A549 (cell line): ENCODE measurements at regions not wholly inside any gene's neighbourhood (a gene's known extent, or its start where the extent isn't known, plus 50 kb on each side); places are given as distances from the start of the nearest gene placed in this dataset.

ENCODE experiments used
- ATAC-seq, 2 experiments: fragments of 200-7000 bp in 1 of 2; fragments of >200 bp in 1 of 2; cut with Nextera tagmentation in 1 of 2; cut with Tn5 transposase in 1 of 2; 3 replicates each; pipeline versions ENCODE4 v1.8.0 to v1.9.1; 2018 to 2020; ENCODE audit warnings: mild to moderate bottlenecking in 1 of 2, moderate library complexity in 1 of 2
- CTCF ChIA-PET: fragments of 300-600 bp; sonication (Branson Sonifier 250); formaldehyde crosslinking; extraction: SDS; loops from one replicate; lab custom pipeline; 2021; ENCODE audit warnings: antibody characterized with exemption, inconsistent platforms; lab: Yijun Ruan, JAX
- POLR2A ChIA-PET: fragments of 350-600 bp; formaldehyde crosslinking; extraction: SDS; loops from one replicate; lab custom pipeline; 2021; ENCODE audit warnings: antibody characterized with exemption, inconsistent platforms; lab: Yijun Ruan, JAX
- DNase-seq, 2 experiments: peaks; one replicate each; pipeline versions ENCODE4 v3.0.0 to v3.0.0-alpha.2; 2011 to 2016; ENCODE audit warnings: low read depth in 1 of 2, low spot score in 1 of 2
- FAIRE-seq: peaks from 2 replicates; lab custom pipeline; 2011; peaks lifted over from hg19 to GRCh38; lab: Jason Lieb, UNC
- H3K27ac ChIP-seq, 2 experiments: fragments of >200 bp; sonication (Bioruptor Twin); formaldehyde crosslinking; 3 replicates each; pipeline ENCODE4 v1.5.1; 2016 to 2017
- H3K4me1 ChIP-seq: fragments of >200 bp; sonication (Bioruptor Twin); formaldehyde crosslinking; 3 replicates; pipeline ENCODE4 v1.6.1; 2016
- H3K4me2 ChIP-seq: fragments of >200 bp; sonication (Bioruptor Twin); formaldehyde crosslinking; 3 replicates; pipeline ENCODE4 v1.6.1; 2016
- H3K4me3 ChIP-seq: fragments of >200 bp; sonication (Bioruptor Twin); formaldehyde crosslinking; 3 replicates; pipeline ENCODE4 v1.5.1; 2016
- H3K9me3 ChIP-seq: fragments of >200 bp; sonication (Bioruptor Twin); formaldehyde crosslinking; 3 replicates; pipeline ENCODE4 v1.6.1; 2016
- CHD2 ChIP-seq: fragments of 150-350 bp; IDR thresholded peaks from 2 replicates; pipeline ENCODE4 v1.6.1; 2014; ENCODE audit warnings: low read length; ENCODE audit not compliant: partially characterized antibody
- EHF ChIP-seq: fragments of 250-450 bp; sonication (Bioruptor Pico); IDR thresholded peaks from 2 replicates; pipeline ENCODE4 v1.5.0; 2020; ENCODE audit warnings: mild to moderate bottlenecking
- EHMT2 ChIP-seq: fragments of 200-600 bp; sonication (generic); IDR thresholded peaks from 2 replicates; pipeline ENCODE4 v1.6.1; 2016; ENCODE audit warnings: antibody characterized with exemption, low read depth, mild to moderate bottlenecking, moderate library complexity
- FOSB ChIP-seq: fragments of 250-450 bp; sonication (Bioruptor Pico); IDR thresholded peaks from 2 replicates; pipeline ENCODE4 v1.5.0; 2020; ENCODE audit warnings: mild to moderate bottlenecking, moderate library complexity
- FOSL2 ChIP-seq, 2 experiments: fragments of 450-650 bp in 1 of 2; fragments of >200 bp in 1 of 2; sonication (Bioruptor Twin) in 1 of 2; formaldehyde crosslinking; IDR thresholded peaks; 2 replicates each; pipeline versions ENCODE4 v1.5.0 to v1.6.1; 2016 to 2020; ENCODE audit warnings: mild to moderate bottlenecking in 1 of 2, moderate library complexity in 1 of 2
- FOXS1 ChIP-seq: fragments of 250-450 bp; sonication (Bioruptor Pico); IDR thresholded peaks from 2 replicates; pipeline ENCODE4 v1.5.0; 2020; ENCODE audit warnings: mild to moderate bottlenecking, moderate library complexity
- GATA3 ChIP-seq: IDR thresholded peaks from 2 replicates; pipeline ENCODE4 v1.6.1; 2012; ENCODE audit warnings: borderline replicate concordance
- KDM1A ChIP-seq: fragments of 200-600 bp; sonication (generic); IDR thresholded peaks from 2 replicates; pipeline ENCODE4 v1.6.1; 2016; ENCODE audit warnings: low read depth, mild to moderate bottlenecking
- NFE2L2 ChIP-seq: fragments of 150-350 bp; conservative IDR thresholded peaks from 2 replicates; pipeline ENCODE4 v1.6.1; 2014; ENCODE audit warnings: low read length
- NR3C1 ChIP-seq: fragments of >200 bp; sonication (Bioruptor Twin); formaldehyde crosslinking; IDR thresholded peaks from 3 replicates; pipeline ENCODE4 v1.6.1; 2017
- PBX3 ChIP-seq: IDR thresholded peaks from 2 replicates; pipeline ENCODE4 v1.6.1; 2012
- REST ChIP-seq: fragments of 200-600 bp; sonication (generic); IDR thresholded peaks from 2 replicates; pipeline ENCODE4 v1.6.1; 2016; ENCODE audit warnings: antibody characterized with exemption, mild to moderate bottlenecking, moderate library complexity
- TFCP2L1 ChIP-seq: fragments of 250-450 bp; sonication (Bioruptor Pico); IDR thresholded peaks from 2 replicates; pipeline ENCODE4 v1.5.0; 2021; ENCODE audit warnings: mild to moderate bottlenecking
- TP53 ChIP-seq: fragments of 250-450 bp; sonication (Bioruptor Pico); IDR thresholded peaks from 2 replicates; pipeline ENCODE4 v1.5.0; 2021; ENCODE audit warnings: mild to moderate bottlenecking, moderate library complexity
- ZFP36 ChIP-seq: fragments of 450-650 bp; IDR thresholded peaks from 2 replicates; pipeline ENCODE4 v1.6.1; 2014; ENCODE audit warnings: borderline replicate concordance; ENCODE audit not compliant: partially characterized antibody
- ZSCAN20 ChIP-seq: fragments of 250-450 bp; sonication (Bioruptor Pico); IDR thresholded peaks from 2 replicates; pipeline ENCODE4 v1.8.0; 2022; ENCODE audit warnings: mild to moderate bottlenecking, moderate library complexity
- WGBS: methylation state at CpG from one replicate; pipeline ENCODE4 v1.1.6; 2017; ENCODE audit errors: missing lambda C conversion rate; 5-methylcytosine and 5-hydroxymethylcytosine counted together
- TF ChIP-seq, protein P1 (sequence below): fragments of 150-350 bp; IDR thresholded peaks from 2 replicates; pipeline ENCODE4 v1.6.1; 2014; ENCODE audit warnings: low read depth, mild to moderate bottlenecking, low read length
- TF ChIP-seq, protein P2 (sequence below): fragments of 250-450 bp; sonication (Bioruptor Pico); IDR thresholded peaks from 2 replicates; pipeline ENCODE4 v1.5.0; 2021; ENCODE audit warnings: mild to moderate bottlenecking, moderate library complexity, borderline replicate concordance

- DNase-seq (no peak), ATAC-seq (no peak), FAIRE-seq (no peak)
- WGBS: 7% methylated on average over 7 of the region's 7 CpGs
- TF ChIP-seq EHF (no peak), FOSL2 (IDR thresholded peaks at IDR 0.05) (no peak), FOSL2 (CRISPR knock-in tag; IDR thresholded peaks at IDR 0.05) (no peak), NFE2L2 (no peak), FOXS1 (CRISPR knock-in tag) (no peak), ZSCAN20 (CRISPR knock-in tag) (no peak), TFCP2L1 (CRISPR knock-in tag) (no peak), EHMT2 (no peak), CHD2 (no peak), NR3C1 (no peak), ZFP36 (no peak), REST (no peak), KDM1A (no peak), TP53 (CRISPR knock-in tag) (no peak), PBX3 (no peak), GATA3 (no peak)
- TF ChIP-seq, protein P1, sequence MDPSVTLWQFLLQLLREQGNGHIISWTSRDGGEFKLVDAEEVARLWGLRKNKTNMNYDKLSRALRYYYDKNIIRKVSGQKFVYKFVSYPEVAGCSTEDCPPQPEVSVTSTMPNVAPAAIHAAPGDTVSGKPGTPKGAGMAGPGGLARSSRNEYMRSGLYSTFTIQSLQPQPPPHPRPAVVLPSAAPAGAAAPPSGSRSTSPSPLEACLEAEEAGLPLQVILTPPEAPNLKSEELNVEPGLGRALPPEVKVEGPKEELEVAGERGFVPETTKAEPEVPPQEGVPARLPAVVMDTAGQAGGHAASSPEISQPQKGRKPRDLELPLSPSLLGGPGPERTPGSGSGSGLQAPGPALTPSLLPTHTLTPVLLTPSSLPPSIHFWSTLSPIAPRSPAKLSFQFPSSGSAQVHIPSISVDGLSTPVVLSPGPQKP: no peak
- TF ChIP-seq, protein P2, sequence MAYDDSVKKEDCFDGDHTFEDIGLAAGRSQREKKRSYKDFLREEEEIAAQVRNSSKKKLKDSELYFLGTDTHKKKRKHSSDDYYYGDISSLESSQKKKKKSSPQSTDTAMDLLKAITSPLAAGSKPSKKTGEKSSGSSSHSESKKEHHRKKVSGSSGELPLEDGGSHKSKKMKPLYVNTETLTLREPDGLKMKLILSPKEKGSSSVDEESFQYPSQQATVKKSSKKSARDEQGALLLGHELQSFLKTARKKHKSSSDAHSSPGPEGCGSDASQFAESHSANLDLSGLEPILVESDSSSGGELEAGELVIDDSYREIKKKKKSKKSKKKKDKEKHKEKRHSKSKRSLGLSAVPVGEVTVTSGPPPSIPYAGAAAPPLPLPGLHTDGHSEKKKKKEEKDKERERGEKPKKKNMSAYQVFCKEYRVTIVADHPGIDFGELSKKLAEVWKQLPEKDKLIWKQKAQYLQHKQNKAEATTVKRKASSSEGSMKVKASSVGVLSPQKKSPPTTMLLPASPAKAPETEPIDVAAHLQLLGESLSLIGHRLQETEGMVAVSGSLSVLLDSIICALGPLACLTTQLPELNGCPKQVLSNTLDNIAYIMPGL: no peak
- no peaks in the 10 kb centered on the region for H3K9me3 ChIP-seq
- H3K27ac ChIP-seq: no peak overlapping the region
- POLR2A ChIA-PET: no interaction called here
- H3K4me2 ChIP-seq: no peak overlapping the region
- CTCF ChIA-PET: no interaction called here
- no peak overlapping the region for H3K4me3 ChIP-seq
- H3K4me1 ChIP-seq: no peaks in the 10 kb centered on the region
Observed at GRCh38 chrX:6685489-6685888, 150.6 kb upstream of the VCX3A start.

DNA sequence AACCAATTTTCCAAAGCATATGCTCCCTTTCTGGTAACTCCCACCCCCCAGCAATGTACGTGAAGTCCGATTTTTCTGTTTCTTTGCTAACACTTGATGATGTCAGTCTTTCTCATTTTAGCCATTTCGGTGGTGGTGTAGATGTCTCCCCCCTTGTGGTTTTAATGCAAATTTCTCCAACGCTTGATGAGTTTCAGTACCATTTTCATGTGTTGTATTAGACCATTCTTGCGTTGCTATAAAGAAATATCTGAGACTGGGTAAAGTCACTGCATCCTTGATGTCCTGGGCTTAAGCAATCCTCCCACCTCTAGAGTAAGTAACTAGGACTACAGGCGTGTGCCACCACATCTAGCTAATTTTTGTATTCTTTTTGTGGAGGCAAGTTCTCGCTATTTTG, 148.4 kb upstream of the VCX3A start:
- 3% methylated on average over 7 of the region's 7 CpGs for WGBS
- no peaks in the 10 kb centered on the region for H3K4me1 ChIP-seq
- H3K27ac ChIP-seq: no peak overlapping the region
- ChIA-PET POLR2A (no interaction called here), CTCF (no interaction called here)
- no peak for TF ChIP-seq FOSB (CRISPR knock-in tag)
- no peak for DNase-seq
- FAIRE-seq: no peak
- no peak for ATAC-seq
- no peak overlapping the region for H3K4me2 ChIP-seq
- no peaks in the 10 kb centered on the region for H3K9me3 ChIP-seq
- no peak overlapping the region for H3K4me3 ChIP-seq
